GM12878 (cell line): ENCODE measurements at regions not wholly inside any gene's neighbourhood (a gene's known extent, or its start where the extent isn't known, plus 50 kb on each side); places are given as distances from the start of the nearest gene placed in this dataset.

Experiments used
- BRCA1 ChIP-seq: IDR thresholded peaks from 2 replicates; pipeline ENCODE4 v1.6.1; 2011; ENCODE audit warnings: low read depth, low read length, improper control_type of control experiment
- CTCF ChIP-seq, 3 experiments: IDR thresholded peaks in 2 of 3; conservative IDR thresholded peaks in 1 of 3; 2 replicates each; pipeline ENCODE4 v1.5.1; 2011; ENCODE audit warnings: low read depth in 3 of 3, low read length in 3 of 3, mild to moderate bottlenecking in 3 of 3, control low read depth in 2 of 3, moderate library complexity in 2 of 3, inconsistent platforms in 1 of 3, mixed read lengths in 1 of 3; ENCODE audit not compliant: control insufficient read depth in 2 of 3, insufficient read depth in 1 of 3; ENCODE audit errors: extremely low read depth in 1 of 3
- EZH2 ChIP-seq: IDR thresholded peaks from 2 replicates; pipeline ENCODE4 v1.6.1; 2012; ENCODE audit warnings: low read depth, mild to moderate bottlenecking, control low read depth, inconsistent platforms, low read length, borderline replicate concordance; ENCODE audit not compliant: control insufficient read depth
- POLR2A ChIP-seq: IDR thresholded peaks from 2 replicates; pipeline ENCODE4 v1.6.1; 2011; ENCODE audit warnings: low read depth, mild to moderate bottlenecking, low read length
- POLR2AphosphoS2 ChIP-seq: IDR thresholded peaks from 2 replicates; pipeline ENCODE4 v1.6.1; 2011; ENCODE audit warnings: low read depth, mild to moderate bottlenecking, low read length, improper control_type of control experiment, moderate library complexity
- RCOR1 ChIP-seq: conservative IDR thresholded peaks from 2 replicates; pipeline ENCODE4 v1.6.1; 2012; ENCODE audit warnings: low read depth, low read length, improper control_type of control experiment
- REST ChIP-seq: IDR thresholded peaks from 2 replicates; pipeline ENCODE4 v1.6.1; 2012; ENCODE audit warnings: mild to moderate bottlenecking, low read depth, low read length
- SIN3A ChIP-seq: IDR thresholded peaks from 2 replicates; pipeline ENCODE4 v1.6.1; 2012; ENCODE audit warnings: low read depth, low read length, improper control_type of control experiment
- SKIL ChIP-seq: fragments of 450-650 bp; IDR thresholded peaks from 2 replicates; pipeline ENCODE4 v1.6.1; 2017; ENCODE audit warnings: mild to moderate bottlenecking, low read depth, inconsistent platforms; ENCODE audit not compliant: poor library complexity, severe bottlenecking
- SREBF2 ChIP-seq: IDR thresholded peaks from 2 replicates; pipeline ENCODE4 v1.6.1; 2012; ENCODE audit warnings: mild to moderate bottlenecking, low read length
- USF2 ChIP-seq: IDR thresholded peaks from 2 replicates; pipeline ENCODE4 v1.6.1; 2011; ENCODE audit warnings: low read depth, low read length, improper control_type of control experiment, borderline replicate concordance
- ZNF217 ChIP-seq: fragments of 450-650 bp; IDR thresholded peaks from 2 replicates; pipeline ENCODE4 v1.6.1; 2017; ENCODE audit warnings: antibody characterized with exemption, mild to moderate bottlenecking
- ZNF687 ChIP-seq: fragments of 450-650 bp; IDR thresholded peaks from 2 replicates; pipeline ENCODE4 v1.6.1; 2017; ENCODE audit warnings: mild to moderate bottlenecking, moderate library complexity

- no peak for TF ChIP-seq CTCF (IDR thresholded peaks at IDR 0.05 in 2 of 3, conservative IDR thresholded peaks at IDR 0.05 in 1 of 3; ENCODE audit: control insufficient read depth in 2 of 3, extremely low read depth in 1 of 3, insufficient read depth in 1 of 3, low read depth in 3 of 3, low read length in 3 of 3)
- TF ChIP-seq POLR2A = no peak
- no peak for TF ChIP-seq REST
- TF ChIP-seq EZH2 = no peak
- TF ChIP-seq BRCA1 = no peak
- TF ChIP-seq ZNF217 = no peak
- no peak for TF ChIP-seq RCOR1
- TF ChIP-seq USF2 = no peak
- TF ChIP-seq SREBF2 = no peak
- TF ChIP-seq SKIL = no peak
- TF ChIP-seq ZNF687 = no peak
- no peak for TF ChIP-seq SIN3A
- no peak for TF ChIP-seq POLR2AphosphoS2
Measured at GRCh38 chr21:36566644-36567043, 86.7 kb upstream of the CLDN14 start.
